ES-I3 (cell line): ENCODE measurements at regions not wholly inside any gene's neighbourhood (a gene's known extent, or its start where the extent isn't known, plus 50 kb on each side); places are given as distances from the start of the nearest gene placed in this dataset.

Experiments
- H3K36me3 ChIP-seq: 2 replicates; pipeline ENCODE4 v1.6.1; 2013; ENCODE audit warnings: mild to moderate bottlenecking, low read length, control low read depth, moderate library complexity; ENCODE audit not compliant: insufficient read depth
- H3K4me1 ChIP-seq: 2 replicates; pipeline ENCODE4 v1.6.1; 2013; ENCODE audit warnings: mild to moderate bottlenecking, control low read depth, low read length; ENCODE audit not compliant: insufficient read depth
- H3K9ac ChIP-seq: 2 replicates; pipeline ENCODE4 v1.6.1; 2013; ENCODE audit warnings: low read depth, mild to moderate bottlenecking, low read length, moderate library complexity
- H3K9me3 ChIP-seq: 2 replicates; pipeline ENCODE4 v1.6.1; 2013; ENCODE audit warnings: mild to moderate bottlenecking, low read length, moderate library complexity; ENCODE audit not compliant: control insufficient read depth, insufficient read depth

DNA sequence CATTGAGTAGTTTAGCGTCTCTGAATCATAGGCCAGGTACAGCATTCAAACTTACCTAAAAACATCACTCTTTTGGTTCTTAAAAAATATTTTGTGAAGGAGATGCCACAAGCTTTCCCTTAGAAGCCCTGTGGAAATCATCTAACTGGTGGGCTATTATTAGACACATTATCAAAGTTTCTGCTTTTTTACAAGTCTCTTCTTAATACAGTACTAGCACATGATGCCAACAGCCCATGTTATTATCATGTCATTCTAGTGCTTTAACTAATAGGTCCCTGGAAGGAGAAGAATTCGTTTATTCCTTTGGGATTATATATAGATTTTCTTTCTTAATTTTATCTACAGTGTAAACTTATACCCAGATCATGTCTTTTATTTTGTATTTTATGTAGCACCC, 146.0 kb upstream of the PTPRK start:
- H3K36me3 ChIP-seq: no peaks in the 10 kb centered on the region
- H3K9ac ChIP-seq: no peak overlapping the region
- H3K9me3 ChIP-seq: no peaks in the 10 kb centered on the region
- H3K4me1 ChIP-seq: no peaks in the 10 kb centered on the region

DNA sequence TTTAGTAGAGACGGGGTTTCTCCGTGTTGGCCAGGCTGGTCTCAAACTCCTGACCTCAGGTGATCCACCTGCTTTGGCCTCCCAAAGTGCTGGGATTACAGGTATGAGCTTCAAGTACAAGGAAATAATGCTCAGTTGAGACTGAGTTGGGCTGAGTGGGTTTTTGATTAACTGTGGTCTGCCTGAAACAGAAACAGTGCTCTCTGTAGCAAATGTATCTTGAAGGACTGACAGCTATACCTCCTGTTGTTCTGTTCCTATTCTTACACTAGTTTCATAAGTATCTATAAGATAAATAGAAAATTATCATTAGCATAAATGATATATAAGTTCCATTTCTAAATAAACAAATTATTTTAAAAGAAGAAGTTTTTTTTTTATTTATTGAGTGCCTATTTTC, 142.8 kb upstream of the PTPRK start:
- Histone ChIP-seq H3K9me3 (no peaks in the 10 kb centered on the region), H3K36me3 (no peaks in the 10 kb centered on the region), H3K9ac (no peak overlapping the region), H3K4me1 (no peaks in the 10 kb centered on the region)

DNA sequence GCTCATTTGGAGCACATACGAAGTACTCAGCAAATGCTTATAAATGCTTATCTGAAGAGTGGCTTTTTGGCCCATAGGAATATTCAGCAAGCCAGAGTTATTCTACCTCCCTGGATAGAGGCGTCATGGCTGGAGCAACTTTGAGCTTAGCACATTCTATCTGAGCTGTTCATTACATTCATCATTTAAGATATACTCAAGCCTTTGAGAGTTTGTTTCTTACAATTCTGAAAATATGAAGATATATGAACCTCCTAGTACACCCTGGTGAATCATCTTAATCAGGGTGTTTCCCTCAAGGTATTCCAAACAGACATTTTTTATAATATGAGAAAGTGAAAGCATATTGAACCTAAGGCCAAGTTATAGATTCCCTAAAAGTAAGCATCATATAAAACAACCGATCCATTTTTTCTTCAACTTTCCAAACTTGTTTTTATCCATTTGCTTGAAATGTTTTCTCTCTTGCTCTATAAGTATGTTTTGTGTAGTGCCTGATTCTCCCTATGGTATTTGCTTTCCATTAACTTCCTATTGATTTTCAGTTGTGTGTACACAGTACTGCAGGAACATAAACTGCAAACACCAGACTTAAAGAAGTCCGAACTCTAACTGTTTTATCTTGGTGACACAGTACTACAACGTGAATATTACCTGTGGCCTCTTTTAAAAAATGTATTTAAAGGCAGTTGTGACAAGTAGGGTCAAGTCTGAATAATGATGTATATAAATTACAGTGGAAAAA, 139.7 kb upstream of the PTPRK start:
- no peak overlapping the region for H3K9ac ChIP-seq
- H3K4me1 ChIP-seq: peaks cover 7% of the 10 kb centered on the region
- H3K36me3 ChIP-seq: no peaks in the 10 kb centered on the region
- H3K9me3 ChIP-seq: no peaks in the 10 kb centered on the region

DNA sequence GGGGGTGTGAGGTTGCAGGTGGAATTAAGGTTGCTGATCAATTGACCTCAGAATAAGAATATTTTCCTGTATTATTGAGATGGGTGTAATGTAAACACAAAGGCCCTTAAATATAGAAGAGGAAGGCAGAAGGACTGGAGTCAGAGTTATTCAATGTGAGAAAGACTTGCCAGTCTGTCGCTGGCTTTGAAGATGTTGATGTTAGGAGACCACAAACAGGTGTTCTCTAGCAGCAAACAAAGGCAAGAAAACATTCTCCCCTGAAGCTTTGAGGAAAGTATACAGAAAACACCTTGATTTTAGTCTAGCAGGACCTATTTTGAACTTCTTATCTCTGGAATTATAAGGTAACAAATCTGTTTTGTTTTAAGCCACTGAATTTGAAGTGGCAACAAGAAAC, 138.9 kb upstream of the PTPRK start:
- Histone ChIP-seq H3K9ac (no peak overlapping the region), H3K36me3 (no peaks in the 10 kb centered on the region), H3K9me3 (no peaks in the 10 kb centered on the region), H3K4me1 (peaks cover 7% of the 10 kb centered on the region)

DNA sequence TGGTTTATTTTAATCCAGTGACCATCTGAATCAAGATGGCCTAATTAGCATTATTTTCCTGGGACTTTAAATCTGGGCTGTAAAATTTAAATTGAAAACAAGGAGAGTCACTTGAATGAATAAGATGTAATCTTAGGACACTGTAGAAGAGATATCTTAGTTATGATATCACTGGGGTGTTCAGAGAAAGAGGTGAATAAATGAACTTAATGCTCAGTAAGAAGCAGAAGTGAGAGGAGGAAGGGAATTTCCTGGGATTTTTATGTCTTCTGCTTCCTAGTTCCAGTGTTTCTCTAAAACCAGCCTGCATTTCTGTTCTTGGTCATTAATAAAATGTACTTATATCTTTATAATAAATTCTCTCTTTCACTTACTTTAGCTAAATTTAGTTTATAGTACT, 136.8 kb upstream of the PTPRK start:
- H3K4me1 ChIP-seq: peaks cover 7% of the 10 kb centered on the region
- no peaks in the 10 kb centered on the region for H3K9me3 ChIP-seq
- H3K9ac ChIP-seq: no peak overlapping the region
- H3K36me3 ChIP-seq: no peaks in the 10 kb centered on the region

DNA sequence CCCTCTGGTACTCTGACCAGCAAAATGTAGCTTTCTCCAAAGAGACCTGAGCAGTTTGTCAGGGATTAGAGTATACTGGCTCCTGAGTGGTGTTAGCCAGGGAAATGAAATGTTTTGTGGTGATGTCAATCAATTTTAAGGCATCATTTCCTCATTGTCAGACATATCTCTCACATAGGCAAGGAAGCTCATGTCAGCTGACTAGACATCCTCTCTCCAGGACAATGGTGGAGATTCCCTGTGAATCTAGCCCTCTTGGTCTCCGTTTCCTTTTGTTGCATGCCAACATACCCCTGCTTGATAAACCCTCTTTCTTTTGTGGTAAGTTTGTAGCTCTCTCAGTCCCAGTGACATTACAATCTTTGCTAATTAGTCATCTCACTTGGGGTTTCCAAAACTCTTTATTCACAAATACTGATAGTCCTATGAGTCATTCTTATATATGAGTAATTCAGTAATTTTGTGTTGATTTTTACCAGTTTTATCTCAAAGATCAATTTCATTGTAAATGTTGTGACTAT, 135.6 kb upstream of the PTPRK start:
- no peaks in the 10 kb centered on the region for H3K36me3 ChIP-seq
- no peaks in the 10 kb centered on the region for H3K9me3 ChIP-seq
- H3K9ac ChIP-seq: no peak overlapping the region
- peaks cover 7% of the 10 kb centered on the region for H3K4me1 ChIP-seq

DNA sequence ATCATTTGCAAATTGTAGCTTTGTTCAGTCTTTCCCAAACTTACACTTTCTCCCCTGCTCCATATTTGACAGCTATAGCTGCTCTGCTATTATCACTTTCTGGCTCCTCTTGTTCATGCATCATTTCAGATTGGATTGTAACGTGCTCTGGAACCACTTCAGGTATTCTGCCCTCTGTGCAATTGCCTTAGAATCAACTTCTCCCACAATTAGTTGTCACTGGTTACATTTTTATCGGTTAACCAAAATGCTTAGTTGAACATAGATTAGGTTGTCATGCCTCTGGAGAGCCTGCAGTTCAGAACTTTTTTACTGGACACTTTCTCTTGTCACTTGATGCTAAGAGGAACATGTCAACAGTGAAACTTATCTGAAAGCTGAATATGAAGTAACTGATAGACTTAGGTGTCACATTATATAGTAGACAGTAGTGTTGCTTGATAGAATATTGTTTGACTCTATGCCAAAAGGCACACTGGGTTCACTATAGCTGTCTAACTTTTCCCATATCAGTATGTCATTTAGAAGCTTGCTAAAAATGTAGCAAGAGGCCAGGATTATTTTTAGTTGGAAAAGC, 127.7 kb upstream of the PTPRK start:
- Histone ChIP-seq H3K9me3 (no peaks in the 10 kb centered on the region), H3K9ac (no peak overlapping the region), H3K4me1 (no peaks in the 10 kb centered on the region), H3K36me3 (no peaks in the 10 kb centered on the region)

DNA sequence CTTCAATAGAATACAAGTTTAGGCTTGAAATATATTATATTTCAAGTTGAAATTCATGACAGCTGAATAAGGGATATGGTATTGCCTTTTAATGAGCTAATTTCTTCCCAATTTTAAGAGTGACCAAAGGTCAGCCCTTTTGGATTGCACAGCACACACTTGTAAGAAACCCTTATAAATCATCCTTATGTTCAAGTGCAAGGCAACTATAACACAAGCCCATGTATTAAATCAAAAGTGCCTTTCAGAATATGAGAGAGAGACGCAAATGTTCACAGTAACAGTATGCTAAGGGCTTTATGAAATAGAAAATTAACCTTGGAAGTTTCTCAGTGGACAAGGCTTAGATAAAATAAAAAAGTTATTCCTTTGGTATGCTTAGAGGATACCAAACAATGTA, 121.7 kb upstream of the PTPRK start:
- Histone ChIP-seq H3K9ac (no peak overlapping the region), H3K9me3 (no peaks in the 10 kb centered on the region), H3K4me1 (no peaks in the 10 kb centered on the region), H3K36me3 (no peaks in the 10 kb centered on the region)

DNA sequence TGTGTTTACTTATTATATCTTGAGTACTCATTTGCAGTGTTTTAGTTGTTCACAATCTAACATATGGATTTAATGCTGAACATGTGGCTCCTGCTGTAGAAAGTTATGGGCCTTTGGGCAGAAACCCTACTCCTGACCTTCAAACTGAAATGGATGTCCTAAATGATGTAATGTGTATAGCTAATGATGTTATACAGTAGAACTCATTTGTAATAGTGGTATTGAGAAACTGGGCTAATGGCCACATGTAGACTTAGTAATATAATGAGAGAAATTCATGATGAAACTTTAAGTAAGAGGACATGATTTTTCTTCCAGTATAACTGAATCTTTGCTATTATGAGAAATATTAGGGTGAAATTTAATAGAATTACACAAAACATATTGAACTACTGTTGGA, 121.3 kb upstream of the PTPRK start:
- H3K9ac ChIP-seq: no peak overlapping the region
- H3K9me3 ChIP-seq: no peaks in the 10 kb centered on the region
- H3K36me3 ChIP-seq: no peaks in the 10 kb centered on the region
- H3K4me1 ChIP-seq: no peaks in the 10 kb centered on the region

DNA sequence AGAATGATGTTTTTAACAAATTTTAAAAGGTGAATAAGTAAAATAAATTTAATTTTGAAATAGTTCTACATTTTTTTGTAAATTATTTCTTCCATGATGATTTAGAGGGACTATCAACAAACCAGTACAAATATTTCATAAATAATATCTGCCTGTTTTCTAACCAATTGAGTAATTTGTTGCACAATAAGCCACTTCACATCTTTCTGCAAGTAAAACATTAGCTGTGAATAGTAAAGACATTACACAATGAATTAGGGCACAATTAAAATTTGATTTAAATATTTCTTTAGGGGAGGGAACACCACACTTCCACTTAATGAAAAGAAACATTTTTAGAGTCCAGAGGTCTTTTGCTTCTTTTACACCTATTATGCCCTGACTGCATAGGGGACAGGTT, 118.4 kb upstream of the PTPRK start:
- H3K9me3 ChIP-seq: no peaks in the 10 kb centered on the region
- no peaks in the 10 kb centered on the region for H3K36me3 ChIP-seq
- no peak overlapping the region for H3K9ac ChIP-seq
- no peaks in the 10 kb centered on the region for H3K4me1 ChIP-seq

DNA sequence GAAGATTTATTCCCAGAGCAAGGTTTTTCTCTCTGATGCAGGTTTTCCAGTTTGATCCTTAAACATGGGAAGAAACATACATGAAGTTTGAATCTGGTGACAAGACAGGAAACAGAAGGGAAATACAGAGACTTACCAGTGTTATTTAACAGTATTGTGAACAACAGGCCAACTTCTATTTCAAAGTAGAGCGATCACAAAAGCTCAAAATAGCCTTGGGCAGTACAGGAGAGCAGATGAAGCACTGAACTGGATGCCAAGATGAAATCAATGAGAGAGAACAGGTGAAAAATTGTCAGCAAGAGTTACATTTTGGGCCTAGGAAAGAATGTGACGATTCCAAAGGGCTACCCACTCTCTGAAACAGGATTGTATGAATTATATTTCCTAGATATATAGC, 114.8 kb upstream of the PTPRK start:
- H3K4me1 ChIP-seq: no peaks in the 10 kb centered on the region
- no peak overlapping the region for H3K9ac ChIP-seq
- no peaks in the 10 kb centered on the region for H3K9me3 ChIP-seq
- H3K36me3 ChIP-seq: no peaks in the 10 kb centered on the region

DNA sequence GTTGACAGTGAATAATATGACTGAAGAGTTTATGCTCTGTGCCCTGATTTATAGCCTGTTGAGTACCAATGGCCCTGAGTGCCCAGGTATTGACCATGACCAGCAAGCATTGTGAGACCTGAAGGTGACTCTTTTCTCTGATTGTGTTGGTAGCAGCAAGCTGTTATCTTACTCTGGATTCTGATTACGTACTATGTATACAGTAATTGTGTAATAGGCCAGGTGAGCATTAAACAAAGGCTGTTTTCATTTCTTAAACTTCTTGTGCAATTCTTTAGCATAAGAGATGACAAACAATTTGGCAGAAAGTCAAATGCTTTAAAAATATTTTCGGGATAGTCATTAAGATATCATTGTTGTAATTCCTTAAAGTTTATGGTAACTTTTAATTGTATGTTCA, 111.7 kb upstream of the PTPRK start:
- H3K9ac ChIP-seq: no peak overlapping the region
- no peaks in the 10 kb centered on the region for H3K36me3 ChIP-seq
- H3K4me1 ChIP-seq: no peaks in the 10 kb centered on the region
- no peaks in the 10 kb centered on the region for H3K9me3 ChIP-seq

DNA sequence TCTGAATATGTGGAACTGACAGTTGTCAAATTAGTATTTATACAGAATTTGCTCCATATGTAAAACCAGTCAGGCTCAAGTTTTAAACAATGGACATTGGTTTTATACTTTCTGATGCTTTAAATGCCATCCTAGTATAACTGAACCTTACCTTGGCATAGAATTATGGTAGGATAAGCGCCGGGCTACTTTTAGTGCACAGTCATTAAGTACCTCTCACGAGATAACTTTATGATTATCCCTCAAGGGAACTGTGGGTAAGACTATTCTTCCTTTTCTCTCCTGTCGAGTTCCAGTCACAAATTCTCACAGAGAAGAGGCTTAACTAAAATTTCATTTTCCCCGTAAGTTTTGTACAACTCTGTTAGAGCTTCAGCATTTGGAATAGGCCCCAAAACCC, 110.6 kb upstream of the PTPRK start:
- Histone ChIP-seq H3K4me1 (no peaks in the 10 kb centered on the region), H3K9me3 (no peaks in the 10 kb centered on the region), H3K36me3 (no peaks in the 10 kb centered on the region), H3K9ac (no peak overlapping the region)

DNA sequence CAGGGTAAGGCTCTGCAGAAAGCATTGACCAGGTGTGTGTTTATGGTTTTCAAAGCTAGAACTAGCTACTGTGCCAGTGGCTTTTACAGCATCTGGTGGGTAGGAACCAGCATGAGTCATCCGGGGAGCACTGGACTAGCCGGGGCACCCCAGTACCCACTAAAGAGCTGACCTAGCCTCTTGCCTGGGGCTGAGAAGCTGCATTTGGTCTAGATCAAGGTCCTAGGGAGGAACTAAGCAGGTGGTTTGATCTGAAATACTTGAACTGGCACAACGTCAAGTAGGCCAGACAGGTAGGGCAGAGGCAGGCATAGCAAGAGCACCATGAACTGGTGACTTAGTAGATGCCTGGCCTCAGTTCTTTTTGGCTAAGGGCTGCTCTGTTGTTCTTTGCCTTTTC, 109.8 kb upstream of the PTPRK start:
- Histone ChIP-seq H3K4me1 (no peaks in the 10 kb centered on the region), H3K36me3 (no peaks in the 10 kb centered on the region), H3K9me3 (no peaks in the 10 kb centered on the region), H3K9ac (no peak overlapping the region)

DNA sequence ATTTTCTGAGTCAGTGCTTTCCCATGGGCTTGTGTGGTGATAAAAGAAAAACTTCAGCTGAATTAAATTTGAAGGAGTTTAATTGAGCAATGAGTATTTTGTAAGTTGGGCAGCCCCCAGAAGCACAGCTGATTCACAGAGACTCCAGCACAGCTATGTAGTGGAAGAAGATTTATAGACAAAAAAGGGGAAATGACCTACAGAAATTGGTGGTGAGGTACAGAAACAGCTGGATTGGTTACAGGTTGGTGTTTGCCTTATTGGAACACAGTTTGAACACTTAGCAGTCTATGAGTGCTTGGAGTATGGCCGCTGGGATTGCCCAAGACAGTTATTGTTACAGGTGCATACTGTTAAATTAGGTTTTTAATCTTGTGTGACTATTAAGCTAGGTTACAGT, 96.9 kb upstream of the PTPRK start:
- no peak overlapping the region for H3K9ac ChIP-seq
- no peaks in the 10 kb centered on the region; the same call in 1 of the 2 replicates for H3K4me1 ChIP-seq
- no peaks in the 10 kb centered on the region for H3K36me3 ChIP-seq
- H3K9me3 ChIP-seq: no peaks in the 10 kb centered on the region; the same call in 1 of the 2 replicates
